SU-DHL-6 (cell line): ENCODE measurements at regions not wholly inside any gene's neighbourhood (a gene's known extent, or its start where the extent isn't known, plus 50 kb on each side); places are given as distances from the start of the nearest gene placed in this dataset.

Source experiments
- H2AFZ ChIP-seq: fragments of 200-600 bp; sonication (generic); 2 replicates; pipeline ENCODE4 v1.6.1; 2014; ENCODE audit warnings: low read depth, mild to moderate bottlenecking, moderate library complexity, mixed read lengths, antibody characterized with exemption, low read length; ENCODE audit not compliant: severe bottlenecking
- H3F3A ChIP-seq: fragments of 200-600 bp; shearing (Covaris generic); 2 replicates; pipeline ENCODE4 v1.6.0; 2016; ENCODE audit warnings: antibody characterized with exemption, mild to moderate bottlenecking; ENCODE audit not compliant: insufficient read depth
- H3K27ac ChIP-seq: fragments of 200-600 bp; sonication (generic); 2 replicates; pipeline ENCODE4 v1.5.1; 2016; ENCODE audit warnings: low read depth, mild to moderate bottlenecking, low read length, moderate library complexity, mixed read lengths
- H3K27me3 ChIP-seq: fragments of 200-600 bp; sonication (generic), shearing (Covaris generic); 2 replicates; pipeline ENCODE4 v1.6.0; 2014; ENCODE audit warnings: mild to moderate bottlenecking, low read length
- H3K36me3 ChIP-seq: fragments of 200-600 bp; sonication (generic); 2 replicates; pipeline ENCODE4 v1.6.1; 2014; ENCODE audit warnings: mild to moderate bottlenecking, low read length, mixed read lengths
- H3K4me2 ChIP-seq: fragments of 300-600, 200-600 bp; shearing (Covaris generic), sonication (generic); 2 replicates; pipeline ENCODE4 v1.6.0; 2014; ENCODE audit warnings: low read length, low read depth, mild to moderate bottlenecking; ENCODE audit not compliant: poor library complexity, severe bottlenecking
- H3K4me3 ChIP-seq: fragments of 200-600 bp; sonication (generic); 2 replicates; pipeline ENCODE4 v1.5.1; 2014; ENCODE audit warnings: antibody characterized with exemption, low read length, mild to moderate bottlenecking, mixed read lengths; ENCODE audit not compliant: insufficient read depth, poor library complexity, severe bottlenecking
- H3K79me2 ChIP-seq: fragments of 200-600 bp; sonication (generic); 2 replicates; pipeline ENCODE4 v1.6.1; 2014; ENCODE audit warnings: mild to moderate bottlenecking, low read length, moderate library complexity; ENCODE audit not compliant: insufficient read depth
- H3K9ac ChIP-seq: fragments of 200-600 bp; sonication (generic); 2 replicates; pipeline ENCODE4 v1.7.0; 2014; ENCODE audit warnings: mild to moderate bottlenecking, low read length
- H3K9me2 ChIP-seq: fragments of 200-600 bp; sonication (generic); replicated peaks from 2 replicates; pipeline ENCODE4 v1.6.1; 2014; ENCODE audit warnings: low read length; ENCODE audit not compliant: insufficient read depth
- H3K9me3 ChIP-seq: fragments of 200-600 bp; sonication (generic); 2 replicates; pipeline ENCODE4 v1.6.1; 2014; ENCODE audit warnings: low read length, mixed read lengths; ENCODE audit not compliant: insufficient read depth
- H4K20me1 ChIP-seq: fragments of 200-600 bp; sonication (generic); 2 replicates; pipeline ENCODE4 v1.6.1; 2014; ENCODE audit warnings: low read depth, mild to moderate bottlenecking, antibody characterized with exemption, low read length, moderate library complexity, mixed read lengths
- EZH2phosphoT487 ChIP-seq: fragments of 200-600 bp; sonication (generic), shearing (Covaris generic); conservative IDR thresholded peaks from 2 replicates; pipeline ENCODE4 v1.6.1; 2018; ENCODE audit warnings: mild to moderate bottlenecking, antibody characterized with exemption, low read length, moderate library complexity, mixed read lengths
- TF ChIP-seq, protein P1 (sequence below): fragments of 200-600 bp; sonication (generic); IDR thresholded peaks from one replicate; pipeline ENCODE4 v1.5.1; 2017; ENCODE audit warnings: antibody characterized with exemption, mild to moderate bottlenecking, low read length, moderate library complexity; ENCODE audit not compliant: insufficient read depth, poor library complexity, severe bottlenecking

DNA sequence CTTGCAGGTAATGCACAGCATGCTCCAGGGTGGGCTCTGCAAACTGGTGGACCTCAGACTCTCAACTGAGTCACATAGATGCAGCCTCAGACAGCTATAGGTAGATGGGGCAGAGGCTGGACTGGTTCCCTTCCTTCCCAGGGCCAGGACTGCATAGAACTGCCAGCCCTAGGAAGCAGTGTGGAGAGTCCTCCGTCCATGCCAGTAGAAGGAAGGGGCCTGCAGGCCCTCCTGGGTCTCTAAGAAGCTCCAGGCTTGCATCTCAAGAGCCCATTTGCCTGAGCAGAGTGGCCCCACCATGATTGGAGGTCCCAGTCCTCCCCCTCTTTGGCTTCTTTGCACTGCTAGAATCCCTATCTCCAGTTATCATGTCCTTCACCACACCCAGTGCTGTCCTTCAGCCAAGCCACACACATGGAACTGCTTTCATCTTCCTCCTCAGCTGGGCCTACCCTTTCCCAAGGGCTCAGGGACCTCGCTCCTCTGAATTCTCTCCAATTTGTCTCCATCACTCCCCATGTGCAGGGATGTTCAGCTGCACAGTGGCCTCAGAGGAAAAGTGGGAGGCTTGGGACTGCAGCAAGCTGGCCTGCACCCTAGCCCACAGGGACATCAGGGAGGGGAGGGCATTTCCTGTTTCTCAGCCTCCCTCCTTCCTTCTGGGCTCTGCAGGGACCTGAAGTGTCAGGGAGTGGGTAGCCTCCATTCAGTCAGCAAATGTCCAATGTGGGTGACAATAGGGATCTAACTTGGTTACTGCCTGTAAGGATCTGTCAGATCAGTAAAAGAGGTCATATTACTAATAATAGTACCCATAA, 146.0 kb downstream of the PJA1 start:
- no peak for TF ChIP-seq EZH2phosphoT487
- TF ChIP-seq, protein P1, sequence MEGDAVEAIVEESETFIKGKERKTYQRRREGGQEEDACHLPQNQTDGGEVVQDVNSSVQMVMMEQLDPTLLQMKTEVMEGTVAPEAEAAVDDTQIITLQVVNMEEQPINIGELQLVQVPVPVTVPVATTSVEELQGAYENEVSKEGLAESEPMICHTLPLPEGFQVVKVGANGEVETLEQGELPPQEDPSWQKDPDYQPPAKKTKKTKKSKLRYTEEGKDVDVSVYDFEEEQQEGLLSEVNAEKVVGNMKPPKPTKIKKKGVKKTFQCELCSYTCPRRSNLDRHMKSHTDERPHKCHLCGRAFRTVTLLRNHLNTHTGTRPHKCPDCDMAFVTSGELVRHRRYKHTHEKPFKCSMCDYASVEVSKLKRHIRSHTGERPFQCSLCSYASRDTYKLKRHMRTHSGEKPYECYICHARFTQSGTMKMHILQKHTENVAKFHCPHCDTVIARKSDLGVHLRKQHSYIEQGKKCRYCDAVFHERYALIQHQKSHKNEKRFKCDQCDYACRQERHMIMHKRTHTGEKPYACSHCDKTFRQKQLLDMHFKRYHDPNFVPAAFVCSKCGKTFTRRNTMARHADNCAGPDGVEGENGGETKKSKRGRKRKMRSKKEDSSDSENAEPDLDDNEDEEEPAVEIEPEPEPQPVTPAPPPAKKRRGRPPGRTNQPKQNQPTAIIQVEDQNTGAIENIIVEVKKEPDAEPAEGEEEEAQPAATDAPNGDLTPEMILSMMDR, result no peak

DNA sequence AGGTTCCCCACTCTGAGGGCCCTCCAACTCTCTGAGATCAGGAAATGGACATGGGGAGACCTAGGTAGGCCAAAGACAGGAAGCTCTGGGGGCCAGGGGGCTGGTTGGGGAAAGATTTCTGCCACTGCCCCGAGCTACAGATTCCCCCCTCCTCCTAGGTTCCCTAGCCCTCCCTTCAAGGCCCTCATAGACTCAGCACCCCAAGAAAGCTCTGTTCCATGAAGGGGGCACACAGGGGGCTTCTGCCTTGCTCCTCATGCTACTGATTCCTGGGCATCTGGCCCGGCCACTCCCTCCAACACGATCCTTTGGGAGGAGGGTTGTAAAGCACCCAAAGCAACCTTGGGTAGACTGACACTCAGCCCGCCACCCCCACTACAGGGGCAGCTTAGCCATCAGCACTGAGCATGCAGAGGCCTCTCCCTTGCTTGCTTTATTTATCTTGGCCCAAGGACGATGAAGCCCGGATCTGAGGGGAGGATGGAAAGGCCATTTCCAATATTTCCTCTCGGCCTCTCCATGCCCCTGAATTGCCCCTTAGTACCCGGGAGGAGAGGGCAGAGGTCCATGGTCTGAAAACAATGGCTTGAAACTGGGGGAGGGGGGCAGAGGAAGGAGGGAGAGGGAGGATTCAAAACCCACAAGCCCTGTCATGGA, 146.7 kb downstream of the PJA1 start:
- no peak for TF ChIP-seq EZH2phosphoT487
- no peaks in the 10 kb centered on the region for H3K9me3 ChIP-seq
- no peaks in the 10 kb centered on the region for H3K27me3 ChIP-seq
- H3K4me3 ChIP-seq, result no peak overlapping the region
- H3K9me2 ChIP-seq, result no peaks in the 10 kb centered on the region
- H3K9ac ChIP-seq, result no peak overlapping the region
- H4K20me1 ChIP-seq, result no peaks in the 10 kb centered on the region
- no peak overlapping the region for H3K27ac ChIP-seq
- H2AFZ ChIP-seq, result no peak overlapping the region
- H3F3A ChIP-seq, result no peaks in the 10 kb centered on the region
- no peak overlapping the region for H3K4me2 ChIP-seq
- no peaks in the 10 kb centered on the region for H3K36me3 ChIP-seq
- H3K79me2 ChIP-seq, result no peaks in the 10 kb centered on the region

More for the DNA sequence above, 146.0 kb downstream of the PJA1 start:
- Histone ChIP-seq H2AFZ (no peak overlapping the region), H3K27ac (no peak overlapping the region), H3K79me2 (no peaks in the 10 kb centered on the region), H3K4me3 (no peak overlapping the region), H3K9me2 (no peaks in the 10 kb centered on the region), H3K36me3 (no peaks in the 10 kb centered on the region), H3K9ac (no peak overlapping the region), H3F3A (no peaks in the 10 kb centered on the region), H3K9me3 (no peaks in the 10 kb centered on the region), H3K27me3 (no peaks in the 10 kb centered on the region), H3K4me2 (no peak overlapping the region), H4K20me1 (no peaks in the 10 kb centered on the region)

DNA sequence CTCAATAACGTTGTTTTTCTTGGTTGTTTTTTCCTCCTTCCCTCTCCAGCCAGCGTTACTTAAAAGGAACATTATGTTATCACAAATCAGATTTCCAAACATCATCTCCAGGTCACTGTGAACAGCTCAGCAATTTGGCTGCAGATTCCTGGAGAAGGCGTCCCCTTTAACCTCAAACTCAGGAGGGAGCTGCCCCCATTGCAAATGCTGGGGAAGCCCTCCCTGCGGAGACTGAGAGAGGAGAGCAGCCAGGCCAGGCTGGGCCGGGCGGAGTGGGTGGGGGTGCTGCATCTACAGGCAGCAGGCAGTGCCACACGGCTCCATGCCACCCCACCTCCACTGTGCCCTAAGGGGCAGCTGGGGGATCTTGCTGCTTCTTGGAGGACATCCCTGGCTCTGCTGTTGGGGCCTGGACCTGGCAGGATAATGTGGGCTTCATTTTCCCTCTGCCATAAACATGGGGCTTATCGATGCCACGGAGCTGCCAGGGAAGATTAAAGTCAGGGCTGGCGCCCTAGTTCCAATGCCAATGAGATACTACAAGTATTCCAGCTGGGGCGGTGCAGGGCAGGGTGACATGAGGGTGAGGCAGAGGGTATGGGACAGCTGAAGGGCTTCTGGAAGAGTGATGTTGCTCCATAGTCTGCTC, 148.8 kb downstream of the PJA1 start:
- no peak overlapping the region for H3K27ac ChIP-seq
- no peak overlapping the region for H3K4me3 ChIP-seq
- no peaks in the 10 kb centered on the region for H3F3A ChIP-seq
- no peak for TF ChIP-seq EZH2phosphoT487
- TF ChIP-seq, protein P1, result no peak
- H3K36me3 ChIP-seq, result no peaks in the 10 kb centered on the region
- H3K79me2 ChIP-seq, result no peaks in the 10 kb centered on the region
- H3K9ac ChIP-seq, result no peak overlapping the region
- no peaks in the 10 kb centered on the region for H3K27me3 ChIP-seq
- no peak overlapping the region for H3K4me2 ChIP-seq
- no peaks in the 10 kb centered on the region for H3K9me2 ChIP-seq
- H4K20me1 ChIP-seq, result no peaks in the 10 kb centered on the region
- H3K9me3 ChIP-seq, result no peaks in the 10 kb centered on the region
- no peak overlapping the region for H2AFZ ChIP-seq
